ENCODE measurements at regions not wholly inside any gene's neighbourhood (a gene's known extent, or its start where the extent isn't known, plus 50 kb on each side); places are given as distances from the start of the nearest gene placed in this dataset.

DNA sequence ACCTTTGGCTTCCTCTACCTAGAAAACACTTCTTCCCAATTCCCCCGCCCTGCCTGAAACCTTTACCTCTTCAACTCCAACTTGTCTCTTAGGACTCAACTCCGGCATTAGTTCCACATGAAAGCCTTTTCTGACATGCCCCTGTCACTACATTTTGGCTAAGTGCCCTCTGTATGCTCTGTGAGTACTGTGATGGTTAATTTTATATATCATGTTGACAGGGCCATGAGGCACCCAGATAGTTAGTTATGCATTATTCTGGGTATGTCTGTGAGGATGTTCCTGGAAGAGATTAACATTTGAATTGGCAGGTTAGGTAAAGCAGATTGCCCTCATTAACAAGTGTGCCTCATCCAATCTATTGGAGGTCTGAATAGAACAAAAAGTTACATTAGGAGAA lies 75.6 kb upstream of the NCKAP5 start:
- no peaks in the 10 kb centered on the region for H3K36me3 ChIP-seq (ENCODE audit: control insufficient read depth, insufficient read depth, low read length)
- no peaks in the 10 kb centered on the region for H3K79me2 ChIP-seq (ENCODE audit: control insufficient read depth, insufficient read depth, low read length)
- no peak overlapping the region for H2AFZ ChIP-seq (ENCODE audit: low read depth, low read length)
- H3K4me3 ChIP-seq: no peak overlapping the region
- no peaks in the 10 kb centered on the region for H3K9me3 ChIP-seq (replicated peaks; ENCODE audit: control insufficient read depth, insufficient read depth, low read depth, low read length)
- 0% methylated on average over 2 of the region's 2 CpGs for WGBS (ENCODE audit: insufficient coverage, low coverage, missing lambda C conversion rate)
- no peak overlapping the region for H3K27ac ChIP-seq (ENCODE audit: extremely low read depth, low read depth, low read length)
- intact Hi-C loops (cut with micrococcal nuclease): no loop called here
- DNase-seq (ENCODE audit: extremely low read depth in 1 of 4, low spot score in 3 of 4): no peak
- no peaks in the 10 kb centered on the region for H3K4me1 ChIP-seq (replicated peaks in 1 of 2; ENCODE audit: control insufficient read depth in 2 of 2, insufficient read depth in 2 of 2, low read length in 2 of 2)
- ChIA-PET CTCF (ENCODE audit: low intra/inter-chr PET ratio) (no interaction called here), POLR2A (no interaction called here)
- no peak overlapping the region for H3K9ac ChIP-seq (ENCODE audit: insufficient read depth in 1 of 2, low read depth in 2 of 2, low read length in 2 of 2)
- H4K20me1 ChIP-seq (replicated peaks; ENCODE audit: control insufficient read depth, insufficient read depth, low read length): no peaks in the 10 kb centered on the region
- no peak for TF ChIP-seq FOXA3 (CRISPR knock-in tag; conservative IDR thresholded peaks at IDR 0.05 in 1 of 2, IDR thresholded peaks at IDR 0.05 in 1 of 2)
- in situ Hi-C loops (cut with MboI): no loop called here
- no peaks in the 10 kb centered on the region for H3K27me3 ChIP-seq (ENCODE audit: control insufficient read depth in 2 of 2, insufficient read depth in 2 of 2, low read length in 2 of 2)
- BruUV-seq (replicated peaks): no TSS peak
- H3K9me1 ChIP-seq (ENCODE audit: control insufficient read depth, insufficient read depth, low read length): no peaks in the 10 kb centered on the region
- no peak for FAIRE-seq
- H3K4me2 ChIP-seq (ENCODE audit: insufficient read depth, low read length): no peak overlapping the region
- no peak for ATAC-seq

DNA sequence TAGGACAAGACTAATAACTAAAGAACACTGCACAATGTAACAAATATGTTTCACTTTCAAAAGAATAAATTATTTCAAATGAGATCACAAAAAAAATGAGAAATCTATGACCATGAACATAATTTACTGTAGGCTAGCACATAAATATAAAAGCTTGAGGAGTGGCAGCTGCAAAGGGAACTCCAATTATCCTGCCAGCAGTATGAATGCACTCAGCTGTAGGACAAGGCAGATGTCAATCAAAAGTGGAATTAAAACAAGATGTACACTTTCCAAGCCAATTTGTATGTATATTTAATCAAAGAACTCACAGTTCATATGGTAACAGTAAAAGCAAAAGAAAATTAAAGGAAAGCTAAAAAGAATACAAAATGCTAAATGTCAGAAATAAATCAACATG lies 76.6 kb upstream of the NCKAP5 start:
- no peaks in the 10 kb centered on the region for H3K4me1 ChIP-seq (replicated peaks in 1 of 2; ENCODE audit: control insufficient read depth in 2 of 2, insufficient read depth in 2 of 2, low read length in 2 of 2)
- no peak overlapping the region for H3K9ac ChIP-seq (ENCODE audit: insufficient read depth in 1 of 2, low read depth in 2 of 2, low read length in 2 of 2)
- intact Hi-C loops (cut with micrococcal nuclease): no loop called here
- H3K79me2 ChIP-seq (ENCODE audit: control insufficient read depth, insufficient read depth, low read length): no peaks in the 10 kb centered on the region
- H3K9me1 ChIP-seq (ENCODE audit: control insufficient read depth, insufficient read depth, low read length): no peaks in the 10 kb centered on the region
- no peaks in the 10 kb centered on the region for H3K27me3 ChIP-seq (ENCODE audit: control insufficient read depth in 2 of 2, insufficient read depth in 2 of 2, low read length in 2 of 2)
- no peaks in the 10 kb centered on the region for H4K20me1 ChIP-seq (replicated peaks; ENCODE audit: control insufficient read depth, insufficient read depth, low read length)
- no peak for FAIRE-seq
- in situ Hi-C loops (cut with MboI): no loop called here
- H3K36me3 ChIP-seq (ENCODE audit: control insufficient read depth, insufficient read depth, low read length): no peaks in the 10 kb centered on the region
- H3K4me2 ChIP-seq (ENCODE audit: insufficient read depth, low read length): no peak overlapping the region
- CTCF ChIA-PET (ENCODE audit: low intra/inter-chr PET ratio): no interaction called here
- no peak overlapping the region for H3K4me3 ChIP-seq
- H3K9me3 ChIP-seq (replicated peaks; ENCODE audit: control insufficient read depth, insufficient read depth, low read depth, low read length): no peaks in the 10 kb centered on the region
- no peak overlapping the region for H2AFZ ChIP-seq (ENCODE audit: low read depth, low read length)
- BruUV-seq (replicated peaks): no TSS peak
- POLR2A ChIA-PET: no interaction called here
- no peak for ATAC-seq
- no peak overlapping the region for H3K27ac ChIP-seq (ENCODE audit: extremely low read depth, low read depth, low read length)
- no peak for DNase-seq (ENCODE audit: extremely low read depth in 1 of 4, low spot score in 3 of 4)
- TF ChIP-seq, protein P1, sequence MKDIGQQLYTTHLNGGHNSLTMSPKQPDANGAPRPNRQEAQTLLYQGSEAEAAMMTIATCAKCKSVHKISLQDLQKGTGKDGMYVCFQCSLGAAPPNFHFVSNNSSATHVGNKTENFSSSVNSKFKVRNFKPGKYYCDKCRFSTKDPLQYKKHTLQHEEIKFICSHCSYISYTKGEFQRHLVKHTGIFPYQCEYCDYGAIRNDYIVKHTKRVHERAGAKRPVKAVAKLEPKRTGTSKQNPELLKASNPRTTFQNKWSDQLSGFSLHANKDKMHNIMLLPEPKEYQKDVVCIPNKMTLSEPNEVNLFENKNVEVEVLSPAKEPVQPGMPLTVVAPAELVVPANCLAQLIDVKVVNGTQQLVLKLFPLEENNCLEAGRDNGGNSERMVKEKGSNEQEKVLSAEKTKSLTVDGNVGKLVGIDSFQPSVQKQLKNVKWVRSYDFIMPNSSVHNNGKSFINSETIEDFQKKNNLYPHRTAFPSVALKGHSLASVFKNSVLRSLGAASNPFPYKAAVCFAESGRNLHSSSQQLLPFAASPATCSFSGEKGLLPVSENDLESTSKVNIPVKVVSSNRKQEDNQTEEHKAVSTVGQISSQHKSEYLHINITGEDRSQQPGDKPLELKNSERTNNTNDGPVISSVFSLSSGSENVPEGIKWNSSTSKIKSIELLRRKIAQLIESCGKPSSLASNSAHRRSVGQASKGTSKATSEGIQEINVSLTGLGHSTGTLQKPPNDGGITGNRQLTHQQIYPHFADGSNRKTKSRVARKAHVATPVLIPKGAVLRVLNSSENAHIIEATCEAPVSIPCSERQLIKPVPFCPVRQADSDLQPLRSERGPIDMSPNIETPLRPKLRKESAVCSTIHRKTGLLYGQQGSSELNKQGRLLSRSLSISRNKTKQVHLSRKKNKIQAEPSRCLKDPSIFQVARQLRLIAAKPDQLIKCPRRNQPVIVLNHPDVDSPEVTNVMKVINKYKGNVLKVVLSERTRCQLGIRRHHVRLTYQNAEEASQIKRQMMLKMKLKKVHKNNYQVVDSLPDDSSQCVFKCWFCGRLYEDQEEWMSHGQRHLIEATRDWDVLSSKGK (CRISPR knock-in tag; IDR thresholded peaks at IDR 0.05): no peak
- TF ChIP-seq IFI16 (CRISPR knock-in tag; IDR thresholded peaks at IDR 0.05): no peak
- TF ChIP-seq FOXK1 (CRISPR knock-in tag; IDR thresholded peaks at IDR 0.05; ENCODE audit: borderline replicate concordance): no peak
- no peak for TF ChIP-seq YBX1 (IDR thresholded peaks at IDR 0.05)
- no peak for TF ChIP-seq ZNF232 (CRISPR knock-in tag; IDR thresholded peaks at IDR 0.05)
- TF ChIP-seq, protein P2, sequence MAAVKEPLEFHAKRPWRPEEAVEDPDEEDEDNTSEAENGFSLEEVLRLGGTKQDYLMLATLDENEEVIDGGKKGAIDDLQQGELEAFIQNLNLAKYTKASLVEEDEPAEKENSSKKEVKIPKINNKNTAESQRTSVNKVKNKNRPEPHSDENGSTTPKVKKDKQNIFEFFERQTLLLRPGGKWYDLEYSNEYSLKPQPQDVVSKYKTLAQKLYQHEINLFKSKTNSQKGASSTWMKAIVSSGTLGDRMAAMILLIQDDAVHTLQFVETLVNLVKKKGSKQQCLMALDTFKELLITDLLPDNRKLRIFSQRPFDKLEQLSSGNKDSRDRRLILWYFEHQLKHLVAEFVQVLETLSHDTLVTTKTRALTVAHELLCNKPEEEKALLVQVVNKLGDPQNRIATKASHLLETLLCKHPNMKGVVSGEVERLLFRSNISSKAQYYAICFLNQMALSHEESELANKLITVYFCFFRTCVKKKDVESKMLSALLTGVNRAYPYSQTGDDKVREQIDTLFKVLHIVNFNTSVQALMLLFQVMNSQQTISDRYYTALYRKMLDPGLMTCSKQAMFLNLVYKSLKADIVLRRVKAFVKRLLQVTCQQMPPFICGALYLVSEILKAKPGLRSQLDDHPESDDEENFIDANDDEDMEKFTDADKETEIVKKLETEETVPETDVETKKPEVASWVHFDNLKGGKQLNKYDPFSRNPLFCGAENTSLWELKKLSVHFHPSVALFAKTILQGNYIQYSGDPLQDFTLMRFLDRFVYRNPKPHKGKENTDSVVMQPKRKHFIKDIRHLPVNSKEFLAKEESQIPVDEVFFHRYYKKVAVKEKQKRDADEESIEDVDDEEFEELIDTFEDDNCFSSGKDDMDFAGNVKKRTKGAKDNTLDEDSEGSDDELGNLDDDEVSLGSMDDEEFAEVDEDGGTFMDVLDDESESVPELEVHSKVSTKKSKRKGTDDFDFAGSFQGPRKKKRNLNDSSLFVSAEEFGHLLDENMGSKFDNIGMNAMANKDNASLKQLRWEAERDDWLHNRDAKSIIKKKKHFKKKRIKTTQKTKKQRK (IDR thresholded peaks at IDR 0.05; ENCODE audit: borderline replicate concordance, low read depth, low read length): no peak
- no peak for TF ChIP-seq LCOR (CRISPR knock-in tag; IDR thresholded peaks at IDR 0.05)
- TF ChIP-seq, protein P3, sequence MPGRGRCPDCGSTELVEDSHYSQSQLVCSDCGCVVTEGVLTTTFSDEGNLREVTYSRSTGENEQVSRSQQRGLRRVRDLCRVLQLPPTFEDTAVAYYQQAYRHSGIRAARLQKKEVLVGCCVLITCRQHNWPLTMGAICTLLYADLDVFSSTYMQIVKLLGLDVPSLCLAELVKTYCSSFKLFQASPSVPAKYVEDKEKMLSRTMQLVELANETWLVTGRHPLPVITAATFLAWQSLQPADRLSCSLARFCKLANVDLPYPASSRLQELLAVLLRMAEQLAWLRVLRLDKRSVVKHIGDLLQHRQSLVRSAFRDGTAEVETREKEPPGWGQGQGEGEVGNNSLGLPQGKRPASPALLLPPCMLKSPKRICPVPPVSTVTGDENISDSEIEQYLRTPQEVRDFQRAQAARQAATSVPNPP (IDR thresholded peaks at IDR 0.05; ENCODE audit: borderline replicate concordance, insufficient read depth, insufficient read length): no peak
